SU-DHL-6 (cell line): ENCODE measurements at regions not wholly inside any gene's neighbourhood (a gene's known extent, or its start where the extent isn't known, plus 50 kb on each side); places are given as distances from the start of the nearest gene placed in this dataset.

Source experiments
- EZH2phosphoT487 ChIP-seq: fragments of 200-600 bp; sonication (generic), shearing (Covaris generic); conservative IDR thresholded peaks from 2 replicates; pipeline ENCODE4 v1.6.1; 2018; ENCODE audit warnings: mild to moderate bottlenecking, antibody characterized with exemption, low read length, moderate library complexity, mixed read lengths
- TF ChIP-seq, protein P1 (sequence below): fragments of 200-600 bp; sonication (generic); IDR thresholded peaks from one replicate; pipeline ENCODE4 v1.5.1; 2017; ENCODE audit warnings: antibody characterized with exemption, mild to moderate bottlenecking, low read length, moderate library complexity; ENCODE audit not compliant: insufficient read depth, poor library complexity, severe bottlenecking

DNA sequence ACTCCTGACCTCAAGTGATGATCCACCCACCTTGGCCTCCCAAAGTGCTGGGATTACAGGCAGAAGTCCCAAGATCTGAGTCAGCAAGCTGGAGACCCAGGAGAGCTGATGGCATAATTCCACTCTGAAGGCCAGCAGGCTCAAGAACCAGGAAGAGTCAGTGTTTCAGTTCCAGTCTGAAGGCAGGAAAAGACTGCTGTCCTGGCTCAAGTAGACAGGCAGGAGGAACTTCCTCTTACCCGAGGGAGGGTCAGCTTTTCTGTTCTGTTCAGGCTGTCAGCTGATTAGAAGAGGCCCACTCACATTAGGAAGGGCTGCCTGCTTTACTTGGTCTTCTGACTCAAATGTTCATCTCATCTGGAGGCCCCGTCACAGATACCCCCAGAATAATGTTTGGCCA, 206.0 kb upstream of the MYL2 start:
- TF ChIP-seq, protein P1, sequence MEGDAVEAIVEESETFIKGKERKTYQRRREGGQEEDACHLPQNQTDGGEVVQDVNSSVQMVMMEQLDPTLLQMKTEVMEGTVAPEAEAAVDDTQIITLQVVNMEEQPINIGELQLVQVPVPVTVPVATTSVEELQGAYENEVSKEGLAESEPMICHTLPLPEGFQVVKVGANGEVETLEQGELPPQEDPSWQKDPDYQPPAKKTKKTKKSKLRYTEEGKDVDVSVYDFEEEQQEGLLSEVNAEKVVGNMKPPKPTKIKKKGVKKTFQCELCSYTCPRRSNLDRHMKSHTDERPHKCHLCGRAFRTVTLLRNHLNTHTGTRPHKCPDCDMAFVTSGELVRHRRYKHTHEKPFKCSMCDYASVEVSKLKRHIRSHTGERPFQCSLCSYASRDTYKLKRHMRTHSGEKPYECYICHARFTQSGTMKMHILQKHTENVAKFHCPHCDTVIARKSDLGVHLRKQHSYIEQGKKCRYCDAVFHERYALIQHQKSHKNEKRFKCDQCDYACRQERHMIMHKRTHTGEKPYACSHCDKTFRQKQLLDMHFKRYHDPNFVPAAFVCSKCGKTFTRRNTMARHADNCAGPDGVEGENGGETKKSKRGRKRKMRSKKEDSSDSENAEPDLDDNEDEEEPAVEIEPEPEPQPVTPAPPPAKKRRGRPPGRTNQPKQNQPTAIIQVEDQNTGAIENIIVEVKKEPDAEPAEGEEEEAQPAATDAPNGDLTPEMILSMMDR, result no peak
- no peak for TF ChIP-seq EZH2phosphoT487
